ENCODE measurements at regions not wholly inside any gene's neighbourhood (a gene's known extent, or its start where the extent isn't known, plus 50 kb on each side); places are given as distances from the start of the nearest gene placed in this dataset.

GRCh38 chr3:107992976-107993684 is 97.7 kb downstream of the CD47 start:
- Histone ChIP-seq H3K27ac (ENCODE audit: low read depth, low read length) (no peak overlapping the region), H3K27me3 (ENCODE audit: control insufficient read depth in 2 of 2, insufficient read depth in 2 of 2, low read length in 2 of 2) (no peaks in the 10 kb centered on the region), H3K4me1 (ENCODE audit: control insufficient read depth in 2 of 2, insufficient read depth in 2 of 2, low read length in 2 of 2) (no peaks in the 10 kb centered on the region), H3K36me3 (ENCODE audit: control insufficient read depth in 2 of 3, insufficient read depth in 3 of 3, low read length in 3 of 3) (no peaks in the 10 kb centered on the region), H3K9me3 (ENCODE audit: control insufficient read depth in 2 of 3, low read length in 3 of 3) (no peaks in the 10 kb centered on the region), H3K4me3 (ENCODE audit: low read length) (no peak overlapping the region)
- Mint-ChIP-seq H3K4me1 (peaks cover 0 to 10% (median 5%) of the 10 kb centered on the region in 7 donors), H3K4me3 (no peak overlapping the region), H3K27me3 (peaks cover 0 to 13% (median 0%) of the 10 kb centered on the region in 5 donors), H3K9me3 (peaks cover 0 to 5% (median 0%) of the 10 kb centered on the region in 11 donors), H3K36me3 (no peaks in the 10 kb centered on the region), H3K27ac (no peak overlapping the region)
- ATAC-seq (peak; percentile 46), DNase-seq (no peak)
- ChIA-PET POLR2A (interaction anchor here (0.8 kb wide), 1 partner anchor 14 kb away, joined by 3 read pairs; no protein-coding TSS in a partner anchor), CTCF (no interaction called here)
- intact Hi-C loops (cut with micrococcal nuclease) = no loop called here

DNA sequence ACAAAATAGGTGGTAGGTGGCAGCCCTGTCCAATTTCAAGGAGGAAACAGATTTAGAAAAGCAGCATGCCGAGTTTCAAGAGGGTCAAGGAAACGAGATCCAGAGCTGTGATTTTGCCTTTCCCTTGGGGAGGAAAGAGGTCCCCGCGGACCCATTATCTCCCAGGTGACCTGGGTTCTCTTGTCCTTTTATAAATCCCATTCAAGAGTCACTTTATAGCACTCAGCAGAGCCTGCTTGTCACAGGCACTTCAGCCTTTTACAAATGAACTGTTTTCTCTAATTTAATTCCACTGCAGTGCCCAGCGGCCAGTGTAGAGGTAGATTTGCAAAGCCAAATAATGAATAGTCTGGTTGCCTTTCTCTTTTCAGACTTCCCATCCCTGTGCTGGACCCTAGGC is 99.9 kb downstream of the CD47 start:
- peaks cover 0 to 4% (median 0%) of the 10 kb centered on the region in 11 donors for H3K9me3 Mint-ChIP-seq
- Histone ChIP-seq H3K27ac (ENCODE audit: low read depth, low read length) (no peak overlapping the region), H3K4me1 (ENCODE audit: control insufficient read depth in 2 of 2, insufficient read depth in 2 of 2, low read length in 2 of 2) (no peaks in the 10 kb centered on the region), H3K36me3 (ENCODE audit: control insufficient read depth in 2 of 3, insufficient read depth in 3 of 3, low read length in 3 of 3) (no peaks in the 10 kb centered on the region), H3K27me3 (ENCODE audit: control insufficient read depth in 2 of 2, insufficient read depth in 2 of 2, low read length in 2 of 2) (no peaks in the 10 kb centered on the region), H3K9me3 (ENCODE audit: control insufficient read depth in 2 of 3, low read length in 3 of 3) (no peaks in the 10 kb centered on the region), H3K4me3 (ENCODE audit: low read length) (no peak overlapping the region)
- H3K27ac Mint-ChIP-seq = no peak overlapping the region
- ATAC-seq (no peak), DNase-seq (no peak)
- CTCF ChIA-PET = no interaction called here
- H3K4me1 Mint-ChIP-seq = peaks cover 4 to 23% (median 12%) of the 10 kb centered on the region in 7 donors
- peaks cover 0 to 11% (median 0%) of the 10 kb centered on the region in 5 donors for H3K27me3 Mint-ChIP-seq
- H3K36me3 Mint-ChIP-seq = no peaks in the 10 kb centered on the region
- POLR2A ChIA-PET = no interaction called here
- intact Hi-C loops (cut with micrococcal nuclease) = no loop called here
- no peak overlapping the region for H3K4me3 Mint-ChIP-seq

GRCh38 chr3:107990433-107990832 is 100.4 kb downstream of the CD47 start:
- H3K36me3 Mint-ChIP-seq = no peaks in the 10 kb centered on the region
- Histone ChIP-seq H3K9me3 (ENCODE audit: control insufficient read depth in 2 of 3, low read length in 3 of 3) (no peaks in the 10 kb centered on the region), H3K27me3 (ENCODE audit: control insufficient read depth in 2 of 2, insufficient read depth in 2 of 2, low read length in 2 of 2) (no peaks in the 10 kb centered on the region), H3K4me3 (ENCODE audit: low read length) (no peak overlapping the region), H3K27ac (ENCODE audit: low read depth, low read length) (no peak overlapping the region), H3K4me1 (ENCODE audit: control insufficient read depth in 2 of 2, insufficient read depth in 2 of 2, low read length in 2 of 2) (peaks cover 0 to 3% of the 10 kb centered on the region in 2 donors), H3K36me3 (ENCODE audit: control insufficient read depth in 2 of 3, insufficient read depth in 3 of 3, low read length in 3 of 3) (no peaks in the 10 kb centered on the region)
- peaks cover 5 to 27% (median 17%) of the 10 kb centered on the region in 7 donors for H3K4me1 Mint-ChIP-seq
- H3K27ac Mint-ChIP-seq = no peak overlapping the region
- ChIA-PET CTCF (no interaction called here), POLR2A (no interaction called here)
- H3K4me3 Mint-ChIP-seq = no peak overlapping the region
- no peak for DNase-seq
- intact Hi-C loops (cut with micrococcal nuclease) = no loop called here
- no peak for ATAC-seq
- peaks cover 0 to 4% (median 0%) of the 10 kb centered on the region in 11 donors for H3K9me3 Mint-ChIP-seq
- peaks cover 0 to 6% (median 0%) of the 10 kb centered on the region in 5 donors for H3K27me3 Mint-ChIP-seq

DNA sequence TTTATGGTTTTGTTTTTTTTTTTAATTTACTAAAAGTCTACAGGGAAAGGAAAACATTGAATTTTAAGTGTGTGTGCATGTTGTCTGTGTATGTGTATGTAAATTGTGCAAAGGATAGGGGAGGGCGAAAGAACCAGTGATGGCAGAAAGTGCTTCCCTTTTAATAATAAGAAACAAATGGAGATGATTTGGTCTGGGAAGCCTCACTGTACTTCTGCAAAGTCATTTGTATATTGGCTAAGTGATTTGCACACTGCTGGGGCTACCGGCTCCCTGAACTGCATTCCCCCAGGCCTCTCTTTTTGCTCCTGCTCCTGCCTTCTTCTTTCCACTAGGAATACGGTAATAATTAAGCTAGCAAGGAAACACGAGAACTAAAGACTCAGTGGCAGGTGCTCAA is 101.2 kb downstream of the CD47 start:
- POLR2A ChIA-PET = no interaction called here
- no peak overlapping the region for H3K4me3 ChIP-seq (ENCODE audit: low read length)
- H3K27ac ChIP-seq (ENCODE audit: low read depth, low read length) = no peak overlapping the region
- Mint-ChIP-seq H3K36me3 (no peaks in the 10 kb centered on the region), H3K27me3 (peaks cover 0 to 3% (median 0%) of the 10 kb centered on the region in 5 donors), H3K27ac (no peak overlapping the region), H3K9me3 (peaks cover 0 to 4% (median 0%) of the 10 kb centered on the region in 11 donors), H3K4me3 (no peak overlapping the region), H3K4me1 (peaks cover 7 to 31% (median 21%) of the 10 kb centered on the region in 7 donors)
- no peak for DNase-seq
- H3K9me3 ChIP-seq (ENCODE audit: control insufficient read depth in 2 of 3, low read length in 3 of 3) = no peaks in the 10 kb centered on the region
- no peaks in the 10 kb centered on the region for H3K27me3 ChIP-seq (ENCODE audit: control insufficient read depth in 2 of 2, insufficient read depth in 2 of 2, low read length in 2 of 2)
- ATAC-seq = peak; percentile 41
- H3K36me3 ChIP-seq (ENCODE audit: control insufficient read depth in 2 of 3, insufficient read depth in 3 of 3, low read length in 3 of 3) = no peaks in the 10 kb centered on the region
- CTCF ChIA-PET = no interaction called here
- peaks cover 0 to 6% of the 10 kb centered on the region in 2 donors for H3K4me1 ChIP-seq (ENCODE audit: control insufficient read depth in 2 of 2, insufficient read depth in 2 of 2, low read length in 2 of 2)
- intact Hi-C loops (cut with micrococcal nuclease) = loop anchor here in 1 of 2 donors (5.0 kb wide), 1 partner anchor 233 kb away; the partner anchor contains the start of gene IFT57

DNA sequence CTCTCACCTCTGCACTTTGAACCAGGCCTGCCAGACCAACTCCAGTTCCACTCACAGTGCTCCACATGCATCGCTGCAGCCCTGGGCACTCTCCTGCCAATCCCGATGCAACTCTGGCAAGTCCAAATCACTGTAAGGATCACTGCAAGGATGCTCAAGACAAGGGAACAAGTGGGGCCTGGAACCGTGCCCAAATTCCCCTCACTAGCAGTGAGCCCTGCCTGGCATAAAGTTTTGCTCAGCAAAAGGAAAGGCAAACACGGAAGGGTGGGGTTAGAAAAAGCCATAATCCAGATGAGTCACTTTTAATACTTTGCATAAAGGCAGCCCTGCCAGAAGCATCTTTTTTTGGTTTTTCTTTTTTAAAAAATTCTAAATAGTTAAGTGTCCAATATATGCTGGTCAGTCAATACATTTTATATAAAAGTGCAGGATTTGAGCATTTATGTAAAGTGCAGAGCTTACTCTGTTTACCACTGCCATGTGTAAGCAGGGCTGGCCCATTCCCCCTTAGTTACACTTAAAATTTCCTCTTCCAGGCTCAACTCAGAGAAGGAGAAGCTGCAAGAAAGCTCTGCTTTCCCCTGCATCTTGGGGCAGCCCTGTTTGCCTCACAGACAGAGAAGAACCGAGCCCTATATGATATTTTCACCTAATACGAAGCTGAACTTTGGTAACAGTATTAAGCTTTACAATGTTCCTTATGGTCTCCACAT is 102.2 kb downstream of the CD47 start:
- Mint-ChIP-seq H3K4me1 (peaks cover 7 to 31% (median 21%) of the 10 kb centered on the region in 7 donors), H3K36me3 (no peaks in the 10 kb centered on the region), H3K27ac (peak overlapping the region in 3 of 9 donors; percentile 38 to 62 (median 43)), H3K4me3 (peak overlapping the region in 1 of 10 donors; percentile 6), H3K27me3 (no peaks in the 10 kb centered on the region), H3K9me3 (no peaks in the 10 kb centered on the region)
- Histone ChIP-seq H3K27ac (ENCODE audit: low read depth, low read length) (no peak overlapping the region), H3K4me3 (ENCODE audit: low read length) (no peak overlapping the region), H3K36me3 (ENCODE audit: control insufficient read depth in 2 of 3, insufficient read depth in 3 of 3, low read length in 3 of 3) (no peaks in the 10 kb centered on the region), H3K4me1 (ENCODE audit: control insufficient read depth in 2 of 2, insufficient read depth in 2 of 2, low read length in 2 of 2) (peaks cover 0 to 6% of the 10 kb centered on the region in 2 donors), H3K27me3 (ENCODE audit: control insufficient read depth in 2 of 2, insufficient read depth in 2 of 2, low read length in 2 of 2) (no peaks in the 10 kb centered on the region), H3K9me3 (ENCODE audit: control insufficient read depth in 2 of 3, low read length in 3 of 3) (no peaks in the 10 kb centered on the region)
- ChIA-PET POLR2A (interaction anchor here (1.6 kb wide), 1 partner anchor 13 kb away, joined by 4 read pairs; no protein-coding TSS in a partner anchor), CTCF (no interaction called here)
- intact Hi-C loops (cut with micrococcal nuclease) = loop anchor here in 1 of 2 donors (5.0 kb wide), 1 partner anchor 234 kb away; the partner anchor contains the start of gene IFT57
- DNase-seq = no peak
- ATAC-seq = peak; percentile 54

GRCh38 chr3:107987036-107987939 is 103.5 kb downstream of the CD47 start:
- intact Hi-C loops (cut with micrococcal nuclease) = loop anchor here in 1 of 2 donors (5.0 kb wide), 1 partner anchor 235 kb away; the partner anchor contains the start of gene IFT57
- Histone ChIP-seq H3K27me3 (ENCODE audit: control insufficient read depth in 2 of 2, insufficient read depth in 2 of 2, low read length in 2 of 2) (no peaks in the 10 kb centered on the region), H3K4me1 (ENCODE audit: control insufficient read depth in 2 of 2, insufficient read depth in 2 of 2, low read length in 2 of 2) (peaks cover 0 to 6% of the 10 kb centered on the region in 2 donors), H3K4me3 (ENCODE audit: low read length) (no peak overlapping the region), H3K36me3 (ENCODE audit: control insufficient read depth in 2 of 3, insufficient read depth in 3 of 3, low read length in 3 of 3) (no peaks in the 10 kb centered on the region), H3K9me3 (ENCODE audit: control insufficient read depth in 2 of 3, low read length in 3 of 3) (no peaks in the 10 kb centered on the region), H3K27ac (ENCODE audit: low read depth, low read length) (no peak overlapping the region)
- no peak for DNase-seq
- ChIA-PET POLR2A (interaction anchor here (0.5 to 1.6 kb wide), 2 partner anchors 12 to 24 kb away, joined by 3 to 4 read pairs; no protein-coding TSS in a partner anchor), CTCF (interaction anchor here (0.8 to 2.4 kb wide), 3 partner anchors 10 to 64 kb away, joined by 3 to 9 read pairs (median 8); no protein-coding TSS in a partner anchor)
- Mint-ChIP-seq H3K9me3 (no peaks in the 10 kb centered on the region), H3K27me3 (no peaks in the 10 kb centered on the region), H3K36me3 (no peaks in the 10 kb centered on the region), H3K27ac (peak overlapping the region in 1 of 9 donors; percentile 30), H3K4me3 (no peak overlapping the region), H3K4me1 (peaks cover 11 to 31% (median 21%) of the 10 kb centered on the region in 7 donors)
- ATAC-seq = peak; percentile 19

Data from naive thymus-derived CD4-positive, alpha-beta T cell (primary cell).